ENCODE measurements at regions not wholly inside any gene's neighbourhood (a gene's known extent, or its start where the extent isn't known, plus 50 kb on each side); places are given as distances from the start of the nearest gene placed in this dataset.
A peak's percentile ranks its signal among the peaks of the same experiment; 100 is the strongest.

DNA sequence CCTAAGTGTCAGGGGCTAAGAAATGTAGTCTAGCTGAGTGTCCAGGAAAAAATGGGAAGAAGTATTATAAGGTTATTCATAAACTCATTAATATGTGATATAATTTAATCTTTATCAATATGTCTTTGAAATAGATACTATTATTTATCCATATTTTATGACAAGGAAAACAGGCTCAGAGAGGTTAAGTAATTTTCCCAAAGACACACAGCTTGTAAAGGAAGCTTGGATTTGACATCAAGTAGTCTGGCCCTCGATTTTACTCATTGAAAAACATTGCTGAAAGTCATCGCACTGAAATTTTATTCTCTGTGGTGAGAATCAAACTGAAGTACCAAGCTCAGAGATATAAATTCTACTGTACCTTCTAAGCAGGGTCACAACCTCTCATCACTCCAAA, 276.9 kb downstream of the MSX2 start:
- no peak for DNase-seq (ENCODE audit: low read depth, low spot score)
- in situ Hi-C loops (cut with HindIII; ENCODE audit: low pct_unique_long_range_greater_than_20kb, low sequenced_read_pairs): no loop called here

DNA sequence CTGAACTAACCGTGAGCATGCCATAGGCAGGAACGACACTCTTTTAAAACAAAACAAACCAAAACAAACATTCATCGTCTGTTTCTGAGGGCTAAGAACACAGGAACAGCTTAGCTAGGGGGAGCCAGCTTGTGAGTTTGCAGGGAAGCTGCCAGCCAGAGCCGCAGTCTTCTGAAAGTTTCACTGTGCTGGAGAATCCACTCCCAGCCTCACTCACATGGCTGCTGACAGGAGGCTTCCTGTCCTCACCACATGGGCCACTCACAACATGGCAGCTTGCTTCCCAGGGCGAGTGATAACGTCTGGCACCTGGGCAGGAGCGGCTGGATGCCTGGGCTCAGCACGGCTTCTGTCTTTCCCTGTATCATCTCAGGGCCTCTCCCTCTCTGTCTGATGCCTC, 275.2 kb downstream of the MSX2 start:
- DNase-seq (ENCODE audit: low read depth, low spot score): no peak
- in situ Hi-C loops (cut with HindIII; ENCODE audit: low pct_unique_long_range_greater_than_20kb, low sequenced_read_pairs): no loop called here

DNA sequence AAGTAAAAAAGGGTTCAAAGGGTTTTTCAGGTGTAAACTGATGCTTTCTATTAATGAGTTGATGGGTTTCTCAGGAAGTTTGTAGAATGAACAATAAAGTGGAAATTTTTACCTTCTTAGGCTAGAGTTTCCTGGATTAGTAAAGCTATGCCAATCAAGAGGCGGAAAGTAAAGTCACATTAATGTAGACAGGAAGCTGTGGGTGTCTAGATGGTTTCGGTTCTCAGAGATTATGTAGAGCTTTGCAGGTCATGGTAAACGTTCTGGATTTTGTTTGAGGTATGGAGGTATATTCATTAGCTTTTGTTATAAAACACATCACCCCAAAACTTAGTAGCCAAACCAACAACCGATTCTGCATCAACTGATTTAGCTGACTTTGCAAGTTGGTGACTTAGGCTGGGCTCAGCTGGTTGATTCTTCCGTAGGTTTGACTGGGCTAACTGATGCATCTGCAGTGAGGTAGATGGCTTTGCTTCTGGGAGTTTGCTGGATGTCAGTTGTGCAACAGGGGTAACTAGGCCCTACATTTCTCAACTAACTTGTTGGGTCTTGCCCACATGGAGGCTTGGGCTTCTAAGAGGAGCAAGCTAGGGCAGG, 273.8 kb downstream of the MSX2 start:
- no peak for DNase-seq (ENCODE audit: low read depth, low spot score)
- in situ Hi-C loops (cut with HindIII; ENCODE audit: low pct_unique_long_range_greater_than_20kb, low sequenced_read_pairs): no loop called here

DNA sequence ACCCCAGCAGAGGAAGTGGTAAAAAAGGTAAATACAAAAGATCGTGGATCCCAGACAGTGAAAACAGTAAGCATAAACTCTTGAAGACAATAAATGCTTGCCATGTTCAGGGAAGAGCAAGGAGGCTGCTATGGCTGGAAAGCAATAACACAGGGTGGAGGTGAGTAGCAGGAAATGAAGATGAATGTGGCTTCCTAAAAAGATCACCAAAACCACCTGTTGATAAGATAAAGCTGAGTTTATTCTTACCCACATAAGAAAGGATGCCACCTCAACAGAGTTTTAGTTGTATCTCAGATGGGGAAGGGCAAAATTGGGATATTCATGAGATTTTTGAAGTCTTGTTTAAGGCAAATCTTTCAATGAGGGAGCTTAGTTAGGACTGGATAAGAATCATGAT, 273.3 kb downstream of the MSX2 start:
- no peak for DNase-seq (ENCODE audit: low read depth, low spot score)
- in situ Hi-C loops (cut with HindIII; ENCODE audit: low pct_unique_long_range_greater_than_20kb, low sequenced_read_pairs): no loop called here

DNA sequence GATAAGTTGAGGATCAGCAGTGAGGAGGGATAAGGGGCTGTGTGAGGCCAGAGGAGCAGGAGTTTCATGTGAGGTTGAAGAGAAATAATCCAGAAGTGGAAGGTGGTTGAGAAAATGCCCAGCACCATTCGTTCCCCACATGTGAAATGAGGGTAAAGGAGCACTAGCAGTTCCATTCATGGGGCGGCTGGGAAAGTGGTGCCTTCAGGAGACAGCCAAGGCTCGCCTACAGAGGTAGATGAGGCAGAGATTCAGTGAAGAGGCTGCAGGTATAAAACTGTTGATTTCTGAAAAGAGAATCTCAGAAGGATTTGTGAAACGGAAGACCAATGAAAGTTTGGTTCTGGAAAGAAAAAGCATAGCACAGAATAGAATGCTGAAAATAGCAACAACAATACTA, 272.6 kb downstream of the MSX2 start:
- in situ Hi-C loops (cut with HindIII; ENCODE audit: low pct_unique_long_range_greater_than_20kb, low sequenced_read_pairs): no loop called here
- no peak for DNase-seq (ENCODE audit: low read depth, low spot score)

DNA sequence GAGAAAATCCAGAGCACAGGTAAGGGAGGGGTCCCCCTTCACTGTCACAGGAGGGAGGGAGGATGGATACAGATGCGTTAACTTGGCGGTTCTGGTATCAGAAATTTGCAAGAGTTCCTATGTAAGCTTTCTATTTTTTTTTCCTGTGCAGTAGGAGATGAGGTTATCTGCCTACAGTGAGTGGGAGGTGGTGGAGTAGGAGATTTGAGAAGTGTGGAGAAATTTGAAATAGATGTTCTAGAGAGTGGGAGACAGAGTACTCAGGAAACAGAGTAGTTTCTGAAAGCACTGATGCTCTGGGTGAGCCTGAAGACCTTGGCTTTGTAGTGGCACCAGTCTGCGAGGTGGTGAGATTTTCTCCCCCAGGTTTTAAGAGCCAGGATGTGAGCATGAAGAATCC, 271.4 kb downstream of the MSX2 start:
- in situ Hi-C loops (cut with HindIII; ENCODE audit: low pct_unique_long_range_greater_than_20kb, low sequenced_read_pairs): no loop called here
- DNase-seq (ENCODE audit: low read depth, low spot score): no peak

DNA sequence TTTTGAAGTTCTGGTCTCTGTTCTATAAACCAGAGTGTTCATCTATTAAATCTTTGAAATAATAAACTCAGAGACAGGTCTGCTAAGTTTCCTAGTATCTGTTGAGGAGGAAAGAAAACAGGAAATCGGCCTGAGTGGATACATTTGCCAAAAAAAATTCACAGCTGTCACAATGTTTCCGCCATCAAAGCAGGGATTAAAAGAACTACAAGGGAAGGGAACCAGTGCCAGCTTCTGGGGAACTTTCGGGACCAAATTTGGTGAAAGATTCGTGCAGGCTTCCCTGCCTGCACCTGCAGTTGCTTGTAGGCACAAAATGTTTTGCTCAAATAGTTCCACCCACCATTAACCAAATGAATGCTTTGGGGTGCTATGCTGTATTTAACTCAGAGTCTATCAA, 267.5 kb downstream of the MSX2 start:
- DNase-seq (ENCODE audit: low read depth, low spot score): no peak
- in situ Hi-C loops (cut with HindIII; ENCODE audit: low pct_unique_long_range_greater_than_20kb, low sequenced_read_pairs): no loop called here

DNA sequence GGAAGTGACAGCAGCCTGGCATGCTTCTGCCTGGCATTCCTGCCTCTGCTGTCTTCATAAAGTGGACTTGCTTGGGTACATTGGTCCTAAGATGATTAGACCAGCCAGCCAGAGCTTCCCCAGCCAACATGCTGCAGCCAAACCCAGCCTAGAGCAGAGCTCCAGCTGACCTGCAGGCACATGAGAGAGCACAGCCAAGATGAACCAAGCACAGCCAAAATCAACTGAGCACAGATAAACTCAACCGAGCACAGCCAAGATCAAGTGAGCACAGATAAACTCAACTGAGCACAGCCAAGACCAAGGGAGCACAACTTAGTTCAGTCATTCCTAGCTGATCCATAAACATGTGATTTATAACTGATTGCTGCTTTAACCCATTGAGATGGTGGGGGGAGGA, 266.5 kb downstream of the MSX2 start:
- DNase-seq (ENCODE audit: low read depth, low spot score): no peak
- in situ Hi-C loops (cut with HindIII; ENCODE audit: low pct_unique_long_range_greater_than_20kb, low sequenced_read_pairs): no loop called here

DNA sequence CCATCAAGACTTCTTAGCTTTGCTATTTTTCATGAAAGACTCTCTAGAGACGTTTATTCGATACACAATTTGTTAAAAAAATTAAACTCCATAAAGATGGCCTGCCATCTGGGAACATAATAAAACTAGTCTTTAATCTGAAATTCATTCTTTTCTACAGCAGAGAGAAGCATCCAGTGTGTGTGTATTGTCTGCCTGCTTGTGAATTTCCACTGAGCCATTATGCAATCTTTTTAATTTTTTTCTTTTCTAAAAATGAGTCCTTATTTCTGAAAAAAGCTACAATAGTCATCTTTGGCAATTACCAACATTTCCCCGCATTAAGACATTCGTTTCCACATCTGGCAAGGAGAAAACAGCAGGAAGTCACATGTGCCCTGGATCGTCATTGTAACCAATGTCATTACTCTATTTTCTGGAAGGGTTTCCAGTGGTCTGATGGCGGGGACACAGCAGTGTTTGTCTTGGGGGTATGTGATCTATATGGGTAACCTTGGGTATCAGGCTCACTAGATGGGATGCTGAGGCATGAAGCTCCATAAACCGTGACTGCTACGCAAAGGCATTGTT, 263.1 kb downstream of the MSX2 start:
- in situ Hi-C loops (cut with HindIII; ENCODE audit: low pct_unique_long_range_greater_than_20kb, low sequenced_read_pairs): no loop called here
- no peak for DNase-seq (ENCODE audit: low read depth, low spot score)

DNA sequence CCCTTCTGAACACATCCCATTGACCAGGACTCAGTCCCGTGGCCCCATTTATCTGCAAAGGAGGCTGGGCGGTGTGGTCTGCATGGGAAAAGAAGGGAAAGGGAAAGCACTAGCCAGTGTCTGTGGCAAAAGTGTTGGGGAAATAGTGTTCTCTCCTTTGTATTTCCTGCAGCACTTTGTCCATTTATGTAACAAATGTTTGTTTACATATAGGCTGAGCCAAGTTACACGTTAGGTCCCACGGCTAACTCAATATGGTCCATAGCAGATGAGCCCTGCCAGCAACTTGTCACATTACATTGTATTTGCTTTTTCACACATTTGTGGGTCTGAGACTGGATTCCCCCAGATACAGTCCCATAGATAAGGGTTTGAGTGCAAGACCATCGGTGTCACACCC, 260.5 kb downstream of the MSX2 start:
- DNase-seq (ENCODE audit: low read depth, low spot score): no peak
- in situ Hi-C loops (cut with HindIII; ENCODE audit: low pct_unique_long_range_greater_than_20kb, low sequenced_read_pairs): no loop called here

DNA sequence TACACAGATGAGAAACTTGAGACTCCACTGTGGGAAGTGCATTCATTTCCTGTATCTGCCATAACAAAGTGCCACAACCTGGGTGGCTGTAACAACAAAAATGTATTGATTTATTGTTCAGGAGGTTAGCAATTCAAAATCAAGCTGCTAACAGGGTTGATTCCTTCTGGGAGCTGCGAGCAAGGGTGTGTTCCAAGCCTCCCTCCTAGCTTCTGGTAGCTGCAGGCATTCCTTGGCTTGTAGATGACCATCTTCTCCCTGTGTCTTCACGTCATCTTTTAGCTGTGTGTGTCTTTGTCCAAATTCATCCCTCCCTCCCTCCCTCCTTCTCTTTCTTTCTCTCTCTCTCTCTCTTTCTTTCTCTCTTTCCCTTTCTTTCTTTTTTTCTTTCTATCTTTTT, 258.1 kb downstream of the MSX2 start:
- DNase-seq (ENCODE audit: low read depth, low spot score): no peak

DNA sequence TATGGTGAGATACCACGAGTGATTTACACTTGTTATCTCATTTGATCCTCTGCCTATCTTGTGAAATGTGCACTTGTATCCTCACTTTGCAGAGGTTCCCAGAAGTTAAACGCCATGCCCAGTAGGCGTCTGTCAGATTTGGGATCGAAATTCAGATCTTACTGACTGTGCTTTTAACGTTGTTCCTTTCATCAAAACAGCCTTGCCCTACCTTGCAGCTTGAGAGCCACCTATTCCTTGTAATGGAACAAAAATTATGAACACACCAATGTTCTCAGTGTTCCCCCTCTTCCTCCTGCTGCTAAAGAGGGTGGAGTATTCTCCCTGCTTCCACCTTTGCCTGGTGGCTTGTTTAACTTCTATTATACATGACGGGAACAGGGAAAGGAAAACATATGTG, 257.0 kb downstream of the MSX2 start:
- DNase-seq (ENCODE audit: low read depth, low spot score): no peak
- in situ Hi-C loops (cut with HindIII; ENCODE audit: low pct_unique_long_range_greater_than_20kb, low sequenced_read_pairs): no loop called here

More for the DNA sequence above, 258.1 kb downstream of the MSX2 start:
- in situ Hi-C loops (cut with HindIII; ENCODE audit: low pct_unique_long_range_greater_than_20kb, low sequenced_read_pairs): no loop called here

DNA sequence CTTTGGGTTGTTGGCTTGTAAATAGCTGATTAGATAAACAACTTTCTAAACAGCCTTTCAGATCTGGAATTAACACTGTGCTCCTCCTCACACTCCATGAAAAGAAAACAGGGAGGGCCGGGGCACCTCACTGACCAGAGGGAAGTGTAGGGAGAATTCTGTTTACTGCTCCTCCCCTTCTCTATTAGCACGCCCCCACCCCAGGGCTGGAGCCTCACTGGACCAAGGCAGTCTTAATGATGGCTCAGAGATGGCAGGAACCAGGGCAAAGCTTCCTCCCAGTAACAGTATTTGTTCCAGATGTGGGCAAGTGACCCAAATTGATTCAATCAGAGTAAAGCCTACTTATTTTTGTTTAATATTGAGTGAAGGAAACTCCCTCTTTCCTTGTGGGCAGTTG, 256.6 kb downstream of the MSX2 start:
- no peak for DNase-seq (ENCODE audit: low read depth, low spot score)

DNA sequence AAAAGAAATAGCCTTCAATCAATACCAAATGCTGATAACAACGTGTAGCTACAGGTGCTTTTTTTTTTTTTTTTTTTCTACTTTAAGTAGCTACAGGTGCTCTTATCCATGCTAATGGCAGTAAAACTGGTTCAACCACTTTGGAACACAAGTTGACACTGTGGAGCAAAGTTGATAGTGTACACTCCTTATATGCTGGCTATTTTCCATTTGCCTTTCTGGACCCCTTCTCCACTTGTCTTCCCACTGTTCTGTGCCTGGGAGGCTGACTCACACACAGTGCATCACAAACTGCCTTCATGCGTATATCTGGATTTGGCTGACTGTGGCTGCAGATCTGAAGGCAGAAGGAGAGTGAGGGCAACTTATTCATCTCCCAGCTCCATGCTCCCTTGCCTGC, 247.9 kb downstream of the MSX2 start:
- DNase-seq (ENCODE audit: low read depth, low spot score): no peak
- in situ Hi-C loops (cut with HindIII; ENCODE audit: low pct_unique_long_range_greater_than_20kb, low sequenced_read_pairs): no loop called here

More for the DNA sequence above, 256.6 kb downstream of the MSX2 start:
- in situ Hi-C loops (cut with HindIII; ENCODE audit: low pct_unique_long_range_greater_than_20kb, low sequenced_read_pairs): no loop called here

DNA sequence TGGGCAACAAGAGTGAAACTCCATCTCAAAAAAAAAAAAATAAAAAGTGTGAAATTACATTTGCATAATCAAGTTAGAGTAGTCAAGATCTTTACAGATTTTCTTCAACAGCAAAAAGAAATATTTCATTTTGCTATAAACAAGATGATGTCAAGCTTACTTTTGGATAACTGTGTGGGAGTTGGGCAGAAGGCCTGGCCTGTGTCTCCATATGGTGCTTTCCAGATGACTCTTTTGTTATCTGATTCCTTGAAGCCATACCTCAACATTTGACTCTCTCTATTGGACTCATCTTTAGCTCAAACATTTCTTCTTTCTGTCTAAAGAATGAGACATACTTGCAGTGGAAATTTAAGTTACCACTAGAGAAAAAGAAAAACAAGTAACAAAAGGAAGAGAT, 246.8 kb downstream of the MSX2 start:
- in situ Hi-C loops (cut with HindIII; ENCODE audit: low pct_unique_long_range_greater_than_20kb, low sequenced_read_pairs): no loop called here
- no peak for DNase-seq (ENCODE audit: low read depth, low spot score)

DNA sequence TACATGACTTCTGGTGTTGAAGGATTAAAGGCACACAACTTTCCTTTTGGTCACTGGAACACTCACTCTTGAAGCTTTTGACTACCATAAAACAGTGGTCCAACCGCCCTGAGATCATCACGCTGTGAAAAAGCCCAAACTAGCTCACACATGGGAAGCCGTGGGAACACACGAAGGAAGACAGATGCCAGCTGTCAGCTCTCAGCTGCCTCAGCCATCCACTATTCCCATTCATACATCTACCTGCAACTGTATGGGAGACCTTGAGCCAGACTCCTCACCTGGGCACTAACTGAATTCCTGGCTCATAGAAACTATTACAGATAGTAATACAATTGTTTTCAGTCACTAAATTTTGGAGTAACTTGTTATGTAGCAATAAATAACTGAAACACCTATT, 246.1 kb downstream of the MSX2 start:
- in situ Hi-C loops (cut with HindIII; ENCODE audit: low pct_unique_long_range_greater_than_20kb, low sequenced_read_pairs): no loop called here
- no peak for DNase-seq (ENCODE audit: low read depth, low spot score)

DNA sequence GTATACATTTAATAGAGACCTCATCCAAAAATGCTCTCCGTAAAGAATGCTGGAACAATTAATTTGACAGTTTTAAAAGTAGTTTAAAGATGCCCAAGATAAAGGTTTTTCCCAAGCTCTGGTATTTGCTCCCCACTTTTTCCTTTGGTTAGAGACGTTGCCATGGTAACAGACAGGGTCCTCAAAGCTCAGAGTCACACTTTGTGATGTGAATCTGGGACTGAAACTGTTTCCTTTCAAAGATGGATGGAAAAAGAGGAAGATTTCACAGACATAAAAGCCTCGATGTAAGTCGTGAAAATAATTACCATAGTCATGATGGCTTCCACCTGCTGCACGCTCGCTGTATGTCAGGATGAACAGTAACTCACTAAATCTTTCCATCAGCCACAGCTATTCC, 229.5 kb downstream of the MSX2 start:
- in situ Hi-C loops (cut with HindIII; ENCODE audit: low pct_unique_long_range_greater_than_20kb, low sequenced_read_pairs): no loop called here

DNA sequence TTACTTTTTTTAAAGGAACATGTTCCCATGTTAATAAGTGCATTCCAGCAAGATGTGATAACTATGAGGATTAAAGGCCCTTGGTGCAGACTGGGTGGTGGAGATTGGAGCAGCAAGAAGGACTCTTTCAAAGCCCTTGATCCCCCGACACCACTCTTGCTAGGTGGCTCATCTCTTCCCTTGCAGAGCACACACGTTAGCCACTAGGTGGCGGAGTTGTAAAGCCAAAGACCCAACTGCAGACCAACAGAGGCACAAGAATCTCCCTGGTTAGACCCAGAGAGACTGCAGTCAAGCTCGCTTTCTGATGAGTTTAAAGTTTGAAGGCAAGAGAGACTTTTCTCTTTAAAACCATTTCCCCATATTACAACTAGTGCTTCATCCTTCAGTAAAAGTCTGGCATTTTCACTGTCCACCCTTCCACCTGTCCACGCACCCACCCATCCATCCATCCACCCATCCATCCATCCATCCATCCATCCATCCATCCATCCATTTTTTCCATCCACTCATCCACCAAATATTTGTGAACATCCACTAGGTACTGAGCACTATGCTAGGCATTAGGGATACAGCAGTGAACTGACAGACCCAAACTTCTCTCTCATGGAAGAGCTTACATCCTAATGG, 226.9 kb downstream of the MSX2 start:
- in situ Hi-C loops (cut with HindIII; ENCODE audit: low pct_unique_long_range_greater_than_20kb, low sequenced_read_pairs): no loop called here
- DNase-seq (ENCODE audit: low read depth, low spot score): peak; percentile 85

More for the DNA sequence above, 229.5 kb downstream of the MSX2 start:
- DNase-seq (ENCODE audit: low read depth, low spot score): no peak

DNA sequence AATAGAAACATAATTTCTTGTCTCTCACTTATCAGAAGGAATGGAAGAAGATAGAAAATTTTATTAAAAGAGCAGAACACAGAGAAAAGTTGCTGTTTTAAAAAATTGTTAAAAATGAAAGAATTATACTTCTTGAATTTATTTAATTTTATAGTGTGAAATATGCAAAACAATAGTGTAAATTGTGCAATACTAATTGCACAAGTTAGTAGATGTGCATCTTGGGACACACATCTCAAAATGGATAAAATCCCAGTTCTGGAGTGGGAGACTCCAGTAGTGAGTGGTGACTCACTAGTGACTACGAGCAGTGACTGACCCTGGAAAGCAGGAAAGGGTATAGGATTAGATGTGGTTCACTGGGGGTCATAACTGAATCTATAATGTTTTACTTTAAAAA, 223.2 kb downstream of the MSX2 start:
- in situ Hi-C loops (cut with HindIII; ENCODE audit: low pct_unique_long_range_greater_than_20kb, low sequenced_read_pairs): no loop called here
- DNase-seq (ENCODE audit: low read depth, low spot score): no peak

Measured in SK-MEL-5 (cell line).